Left hindlimb (tissue), 1 donor: ENCODE measurements at regions not wholly inside any gene's neighbourhood (a gene's known extent, or its start where the extent isn't known, plus 50 kb on each side); places are given as distances from the start of the nearest gene placed in this dataset.
"Not testable (repeated sequence)": the region's sequence is repeated elsewhere in the genome, so short reads cannot be mapped to it uniquely, and the experiment has no call there.

Source experiments
- DNase-seq: peaks from one replicate; pipeline ENCODE4 v3.0.0-alpha.2; 2018

- DNase-seq: no peak
Measured at GRCh38 chr10:53521046-53521445, 748.5 kb upstream of the MBL2 start.

- DNase-seq: no peak
Measured at GRCh38 chr10:53508197-53508596, 735.6 kb upstream of the MBL2 start.

- not testable (repeated sequence) for DNase-seq
Measured at GRCh38 chr10:53504492-53504891, 731.9 kb upstream of the MBL2 start.

GRCh38 chr10:53491774-53492173, 719.2 kb upstream of the MBL2 start:
- DNase-seq: no peak

GRCh38 chr10:53490553-53490952, 718.0 kb upstream of the MBL2 start:
- no peak for DNase-seq

GRCh38 chr10:53489335-53490182, 717.0 kb upstream of the MBL2 start:
- no peak for DNase-seq

GRCh38 chr10:53487019-53487983, 714.7 kb upstream of the MBL2 start:
- DNase-seq: no peak

GRCh38 chr10:53485422-53485821, 712.8 kb upstream of the MBL2 start:
- not testable (repeated sequence) for DNase-seq

GRCh38 chr10:53479365-53479764, 706.8 kb upstream of the MBL2 start:
- no peak for DNase-seq

GRCh38 chr10:53477313-53477675, 704.7 kb upstream of the MBL2 start:
- DNase-seq: no peak

GRCh38 chr10:53476650-53477312, 704.2 kb upstream of the MBL2 start:
- DNase-seq: no peak

GRCh38 chr10:53469383-53469782, 696.8 kb upstream of the MBL2 start:
- no peak for DNase-seq

- DNase-seq: no peak
Measured at GRCh38 chr10:53463539-53463938, 691.0 kb upstream of the MBL2 start.

GRCh38 chr10:53458007-53458406, 685.4 kb upstream of the MBL2 start:
- DNase-seq: no peak

- no peak for DNase-seq
Measured at GRCh38 chr10:53453196-53453595, 680.6 kb upstream of the MBL2 start.

- DNase-seq: no peak
Measured at GRCh38 chr10:53447576-53447975, 675.0 kb upstream of the MBL2 start.

- no peak for DNase-seq
Measured at GRCh38 chr10:53441843-53442242, 669.3 kb upstream of the MBL2 start.

- DNase-seq: no peak
Measured at GRCh38 chr10:53440601-53441000, 668.0 kb upstream of the MBL2 start.

GRCh38 chr10:53439075-53439474, 666.5 kb upstream of the MBL2 start:
- DNase-seq: not testable (repeated sequence)

GRCh38 chr10:53434413-53434812, 661.8 kb upstream of the MBL2 start:
- no peak for DNase-seq

GRCh38 chr10:53432035-53432434, 659.5 kb upstream of the MBL2 start:
- DNase-seq: no peak

- DNase-seq: no peak
Measured at GRCh38 chr10:53430974-53431373, 658.4 kb upstream of the MBL2 start.
